ENCODE measurements at regions not wholly inside any gene's neighbourhood (a gene's known extent, or its start where the extent isn't known, plus 50 kb on each side); places are given as distances from the start of the nearest gene placed in this dataset.

- Histone ChIP-seq H3K4me3 (ENCODE audit: low read length in 3 of 3) (no peak overlapping the region), H3K27ac (ENCODE audit: low read depth in 2 of 2, low read length in 2 of 2) (no peak overlapping the region), H3K9me3 (ENCODE audit: control insufficient read depth in 2 of 3, insufficient read depth in 1 of 3, low read length in 3 of 3) (peaks cover 0 to 5% (median 0%) of the 10 kb centered on the region in 3 donors), H3K27me3 (ENCODE audit: control insufficient read depth, insufficient read depth, low read length) (no peaks in the 10 kb centered on the region), H3K9ac (ENCODE audit: low read length in 3 of 3) (no peak overlapping the region), H3K4me1 (ENCODE audit: control insufficient read depth in 2 of 3, insufficient read depth in 2 of 3, low read depth in 1 of 3, low read length in 3 of 3) (no peaks in the 10 kb centered on the region), H3K36me3 (ENCODE audit: control insufficient read depth in 2 of 3, insufficient read depth in 3 of 3, low read length in 3 of 3) (no peaks in the 10 kb centered on the region)
- intact Hi-C loops (cut with DNase I) = no loop called here
- no peak for TF ChIP-seq CTCF (IDR thresholded peaks at IDR 0.05; ENCODE audit: borderline replicate concordance, extremely low read depth, insufficient read depth)
- FAIRE-seq (no peak), DNase-seq (no peak)
Measured at GRCh38 chr14:97564334-97564733, 767.2 kb downstream of the VRK1 start.

GRCh38 chr14:97571201-97571600 is 774.0 kb downstream of the VRK1 start:
- no peak for FAIRE-seq

GRCh38 chr14:97571866-97572555 is 774.8 kb downstream of the VRK1 start:
- no peak for DNase-seq
- Histone ChIP-seq H3K4me3 (ENCODE audit: low read length in 3 of 3) (no peak overlapping the region), H3K27ac (ENCODE audit: low read depth in 2 of 2, low read length in 2 of 2) (no peak overlapping the region), H3K9me3 (ENCODE audit: control insufficient read depth in 2 of 3, insufficient read depth in 1 of 3, low read length in 3 of 3) (no peaks in the 10 kb centered on the region), H3K9ac (ENCODE audit: low read length in 3 of 3) (no peak overlapping the region), H3K27me3 (ENCODE audit: control insufficient read depth, insufficient read depth, low read length) (no peaks in the 10 kb centered on the region), H3K4me1 (ENCODE audit: control insufficient read depth in 2 of 3, insufficient read depth in 2 of 3, low read depth in 1 of 3, low read length in 3 of 3) (no peaks in the 10 kb centered on the region), H3K36me3 (ENCODE audit: control insufficient read depth in 2 of 3, insufficient read depth in 3 of 3, low read length in 3 of 3) (no peaks in the 10 kb centered on the region)
- no peak for TF ChIP-seq CTCF (IDR thresholded peaks at IDR 0.05; ENCODE audit: borderline replicate concordance, extremely low read depth, insufficient read depth)
- intact Hi-C loops (cut with DNase I) = no loop called here
- no peak for FAIRE-seq

More at GRCh38 chr14:97571201-97571600, 774.0 kb downstream of the VRK1 start:
- intact Hi-C loops (cut with DNase I) = no loop called here
- H3K27ac ChIP-seq (ENCODE audit: low read depth in 2 of 2, low read length in 2 of 2) = no peak overlapping the region
- no peak overlapping the region for H3K9ac ChIP-seq (ENCODE audit: low read length in 3 of 3)
- no peak for DNase-seq
- no peaks in the 10 kb centered on the region for H3K36me3 ChIP-seq (ENCODE audit: control insufficient read depth in 2 of 3, insufficient read depth in 3 of 3, low read length in 3 of 3)
- no peak for TF ChIP-seq CTCF (IDR thresholded peaks at IDR 0.05; ENCODE audit: borderline replicate concordance, extremely low read depth, insufficient read depth)
- H3K4me1 ChIP-seq (ENCODE audit: control insufficient read depth in 2 of 3, insufficient read depth in 2 of 3, low read depth in 1 of 3, low read length in 3 of 3) = no peaks in the 10 kb centered on the region
- H3K27me3 ChIP-seq (ENCODE audit: control insufficient read depth, insufficient read depth, low read length) = no peaks in the 10 kb centered on the region
- H3K9me3 ChIP-seq (ENCODE audit: control insufficient read depth in 2 of 3, insufficient read depth in 1 of 3, low read length in 3 of 3) = no peaks in the 10 kb centered on the region
- H3K4me3 ChIP-seq (ENCODE audit: low read length in 3 of 3) = no peak overlapping the region

Data from kidney (tissue), 13 donors.